Fibroblast of peridontal ligament (primary cell): ENCODE measurements at regions not wholly inside any gene's neighbourhood (a gene's known extent, or its start where the extent isn't known, plus 50 kb on each side); places are given as distances from the start of the nearest gene placed in this dataset.
A peak's percentile ranks its signal among the peaks of the same experiment; 100 is the strongest.

Experiments used
- DNase-seq: peaks from one replicate; pipeline ENCODE4 v3.0.0-alpha.2; 2010; ENCODE audit errors: extremely low read depth

DNA sequence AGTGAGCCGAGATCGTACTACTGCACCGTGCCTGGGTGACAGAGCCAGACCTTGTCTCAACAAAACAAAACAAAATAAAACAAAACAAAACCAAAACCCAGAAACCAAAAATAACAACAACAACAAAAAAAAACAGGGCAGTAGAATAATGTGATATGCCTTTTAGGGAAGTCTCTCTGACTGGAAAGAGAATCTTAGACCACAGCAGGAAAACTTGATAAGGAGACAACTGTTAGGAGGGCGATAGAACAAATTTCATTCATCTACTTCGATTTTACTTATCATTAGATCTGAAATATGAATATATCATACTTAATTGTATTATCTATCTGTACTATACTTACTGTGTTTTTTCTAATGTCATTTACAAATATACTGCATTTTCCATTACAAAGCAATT lies 109.0 kb upstream of the CNTNAP5 start:
- DNase-seq: no peak

DNA sequence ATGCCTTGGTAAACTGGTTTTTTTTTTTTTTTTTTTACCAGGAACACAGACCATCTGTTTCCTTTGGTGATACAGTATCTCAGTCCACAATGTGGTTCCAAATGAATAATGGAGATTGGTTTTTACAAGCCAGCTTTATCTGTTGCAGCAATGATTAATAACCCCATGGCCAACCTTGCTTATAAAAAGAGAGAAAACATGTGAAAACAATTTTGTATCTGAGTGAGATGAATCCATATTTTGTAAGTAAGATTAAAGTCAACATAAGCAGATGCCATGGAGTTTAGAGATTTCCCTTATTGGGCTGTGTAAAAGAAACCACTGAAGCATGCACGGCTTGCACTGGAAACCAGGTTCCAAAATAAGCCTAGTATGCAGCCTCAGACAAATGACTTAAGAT lies 108.6 kb upstream of the CNTNAP5 start:
- no peak for DNase-seq

DNA sequence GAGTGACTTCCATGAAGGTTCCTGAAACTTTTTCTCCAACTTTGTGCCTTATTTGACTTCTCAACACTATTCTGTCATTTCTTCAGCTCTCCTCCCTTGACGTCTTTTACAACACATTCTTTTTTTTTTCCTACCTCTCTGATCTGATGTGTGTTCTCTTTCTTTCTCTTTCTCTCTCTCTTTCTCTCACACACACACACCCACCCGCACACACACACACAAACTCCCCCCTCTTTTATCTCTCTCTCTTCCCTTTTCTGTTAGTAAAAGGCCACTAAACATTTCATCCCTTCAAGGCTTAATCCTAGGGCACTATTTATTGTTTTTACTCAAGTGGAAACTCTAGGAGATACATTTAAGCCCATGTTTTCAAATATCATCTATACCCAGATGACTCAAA lies 107.8 kb upstream of the CNTNAP5 start:
- DNase-seq: no peak

DNA sequence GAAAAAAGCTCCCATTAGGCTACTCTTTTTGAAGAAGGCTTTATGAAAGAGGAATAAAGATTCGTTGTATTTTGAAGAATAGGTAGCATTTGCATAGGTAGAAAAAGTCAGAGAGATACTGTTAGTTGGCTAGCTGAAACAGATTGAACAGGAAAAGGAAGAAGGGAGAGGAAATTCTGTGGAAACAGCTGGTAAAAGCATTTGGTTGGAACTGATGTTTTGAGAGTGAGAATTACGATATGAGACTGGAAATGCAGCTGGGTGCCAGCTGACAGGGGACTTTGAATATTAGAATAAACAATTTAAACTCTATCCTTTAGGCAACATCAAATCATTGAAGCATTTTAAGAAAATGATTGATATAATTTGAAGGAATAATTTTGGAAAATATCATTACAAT lies 96.7 kb upstream of the CNTNAP5 start:
- DNase-seq: no peak

DNA sequence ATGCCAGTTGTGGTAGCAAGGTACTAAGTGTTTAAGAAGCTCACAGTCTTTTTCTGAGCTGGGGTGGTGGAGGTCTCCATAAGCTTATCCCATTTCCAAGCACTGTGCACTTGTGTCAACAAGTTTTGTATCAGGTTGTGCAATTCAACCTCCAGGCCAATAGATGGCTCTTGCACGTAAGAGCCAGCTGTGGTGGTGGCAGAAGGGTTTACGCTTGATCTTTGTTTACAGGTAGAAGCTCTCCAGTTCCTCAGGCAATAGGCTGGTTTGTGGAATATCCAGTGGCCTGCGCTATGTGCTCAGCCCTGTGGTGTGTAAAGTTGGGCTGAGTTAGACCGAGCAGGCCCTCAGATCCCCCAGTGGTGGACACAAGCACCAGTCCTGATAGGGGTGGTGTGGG lies 89.7 kb upstream of the CNTNAP5 start:
- no peak for DNase-seq

DNA sequence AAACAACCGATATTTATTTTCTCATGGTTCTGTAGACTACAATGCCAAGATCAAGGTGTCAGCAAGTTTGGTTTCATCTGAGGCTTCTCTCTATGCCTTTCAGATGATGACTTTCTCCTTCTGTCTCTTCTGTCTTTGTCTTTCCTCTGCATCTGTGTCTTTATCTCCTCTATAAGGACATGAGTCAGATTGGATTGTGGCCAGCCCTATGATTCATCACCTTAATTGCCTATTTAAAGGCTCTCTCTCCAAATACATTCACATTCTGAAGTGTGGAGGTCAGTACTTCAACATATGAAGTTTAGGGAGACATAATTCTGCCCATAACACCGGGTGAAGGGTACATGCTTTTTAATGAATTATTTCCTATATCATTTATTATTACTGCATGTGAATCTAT lies 71.2 kb upstream of the CNTNAP5 start:
- peak; percentile 2 for DNase-seq

DNA sequence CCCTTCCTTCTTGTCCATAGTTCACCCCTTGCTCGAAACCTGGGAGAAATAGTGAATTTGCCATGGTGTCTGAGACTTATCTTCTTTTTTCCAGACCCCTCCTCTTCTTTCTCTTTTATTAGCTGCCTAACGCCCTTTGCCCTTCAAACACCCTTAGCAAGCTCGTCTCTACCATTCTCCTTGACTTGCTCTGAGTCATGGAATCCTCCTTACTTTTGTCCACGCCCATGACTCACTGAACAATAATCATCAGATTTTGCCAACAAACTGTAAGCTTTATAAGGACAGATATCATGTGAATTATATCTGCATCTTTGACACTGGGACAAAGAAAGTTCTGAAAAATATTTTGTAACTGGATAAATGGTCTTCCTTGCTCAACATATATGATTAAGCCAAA lies 67.1 kb upstream of the CNTNAP5 start:
- no peak for DNase-seq

DNA sequence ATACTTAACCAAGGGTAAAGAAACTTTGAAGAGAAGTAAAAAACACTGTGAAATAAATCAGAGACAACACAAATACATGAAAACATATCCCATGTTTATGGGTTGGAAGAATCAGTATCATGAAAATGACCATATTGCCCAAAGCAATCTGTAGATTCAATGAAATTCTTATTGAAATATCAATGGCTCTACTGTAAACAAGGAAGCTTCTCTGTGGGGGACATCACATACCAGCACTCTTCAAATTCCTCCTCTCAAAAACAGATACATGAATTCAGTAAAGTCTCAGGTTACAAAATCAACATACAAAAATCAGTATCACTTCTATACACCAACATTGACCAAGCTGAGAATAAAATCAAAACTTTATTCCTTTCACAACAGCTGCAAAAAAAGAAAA lies 63.5 kb upstream of the CNTNAP5 start:
- no peak for DNase-seq

DNA sequence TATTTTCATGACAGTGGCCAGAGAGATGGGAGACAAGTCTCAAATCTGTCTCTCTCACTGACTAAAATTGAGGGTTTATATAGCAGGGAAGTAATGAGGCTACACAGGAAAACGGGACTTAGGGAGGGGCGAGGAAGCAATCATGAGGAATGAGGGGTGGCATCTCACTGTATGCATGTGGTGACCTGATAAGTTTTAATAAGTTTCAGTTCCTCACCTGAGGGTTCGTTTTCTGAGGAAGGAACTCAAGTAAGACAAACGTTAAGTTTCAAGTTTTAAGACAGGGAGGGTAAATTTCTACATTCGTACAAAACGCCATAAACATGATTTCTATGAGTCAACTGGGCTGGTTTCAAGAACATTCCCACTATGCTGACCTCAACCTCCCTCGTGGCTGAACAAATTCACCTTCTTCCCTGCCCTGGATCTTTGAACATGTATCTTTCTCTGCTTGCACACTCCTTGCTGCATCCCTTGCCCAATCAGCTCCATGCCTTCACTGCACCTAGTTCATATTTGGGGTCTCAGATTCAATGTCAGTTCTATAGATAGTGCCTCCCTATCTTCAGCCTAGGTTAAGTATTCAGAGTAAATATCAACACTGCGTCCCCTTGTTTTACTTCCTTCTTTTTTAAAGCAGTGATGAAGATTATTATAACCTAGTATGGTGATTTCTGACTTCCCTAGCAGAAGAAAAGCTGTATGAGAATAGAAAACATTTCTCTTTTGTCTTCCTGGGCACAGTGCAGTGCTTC lies 53.3 kb upstream of the CNTNAP5 start:
- no peak for DNase-seq
